PC-3 (cell line): ENCODE measurements at regions not wholly inside any gene's neighbourhood (a gene's known extent, or its start where the extent isn't known, plus 50 kb on each side); places are given as distances from the start of the nearest gene placed in this dataset.

ENCODE experiments used
- EZH2 ChIP-seq: fragments of 300-600 bp; sonication (generic); IDR thresholded peaks from one replicate; pipeline ENCODE4 v1.6.1; 2017; ENCODE audit warnings: antibody characterized with exemption, mild to moderate bottlenecking, low read length; ENCODE audit not compliant: unreplicated experiment
- EZH2phosphoT487 ChIP-seq: fragments of 300-600 bp; sonication (generic); IDR thresholded peaks from 2 replicates; pipeline ENCODE4 v1.6.1; 2018; ENCODE audit warnings: mild to moderate bottlenecking, antibody characterized with exemption, low read length, borderline replicate concordance
- TF ChIP-seq, protein P1 (sequence below): fragments of 300-600 bp; sonication (generic); conservative IDR thresholded peaks from 2 replicates; pipeline ENCODE4 v1.5.1; 2017; ENCODE audit warnings: antibody characterized with exemption, low read depth, mild to moderate bottlenecking, low read length

DNA sequence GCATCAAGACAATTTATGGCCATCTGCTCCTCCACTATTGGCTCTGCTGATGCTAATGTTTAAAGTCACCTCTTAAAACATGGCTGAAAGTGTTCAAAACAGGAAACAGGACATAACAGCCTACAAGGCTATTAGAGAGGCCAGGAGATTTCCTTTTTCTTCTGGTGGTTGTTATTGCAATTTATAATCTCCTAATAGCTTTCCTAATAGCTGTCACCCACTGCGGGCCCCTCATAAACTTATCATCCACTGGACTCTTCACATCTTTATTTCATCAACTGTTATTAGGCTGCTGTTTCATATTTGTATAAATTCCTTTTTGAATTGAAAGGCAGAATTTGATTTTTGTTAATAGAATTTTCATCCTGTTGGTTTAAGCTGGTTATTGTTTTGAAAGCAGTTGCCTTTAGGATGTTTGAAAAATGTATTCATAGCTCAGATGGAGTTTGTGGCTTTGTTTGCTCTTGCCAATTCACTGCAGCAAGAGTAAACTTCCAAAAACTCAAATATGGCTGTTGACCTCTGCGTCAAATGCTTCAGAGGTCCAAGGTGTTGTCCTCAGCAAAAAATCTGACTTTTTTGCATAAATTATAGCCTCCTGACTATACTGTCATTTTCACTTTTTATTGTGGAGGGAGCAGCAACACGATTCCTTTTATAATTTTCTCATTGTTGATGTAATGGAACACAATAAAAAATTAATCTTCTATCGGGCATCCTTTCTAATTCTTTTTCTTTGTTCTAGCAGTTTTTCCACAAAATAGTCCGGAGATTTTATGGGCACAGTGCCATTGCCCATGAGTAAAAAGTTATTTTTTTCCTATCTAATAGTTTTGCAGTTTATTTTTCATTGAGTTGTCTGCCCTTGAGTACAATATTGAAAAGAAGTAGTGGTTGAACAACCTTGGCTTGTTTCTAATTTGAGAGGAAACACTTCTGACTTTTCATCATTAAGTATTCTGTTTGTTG, 69.3 kb downstream of the MAT2B start:
- TF ChIP-seq, protein P1, sequence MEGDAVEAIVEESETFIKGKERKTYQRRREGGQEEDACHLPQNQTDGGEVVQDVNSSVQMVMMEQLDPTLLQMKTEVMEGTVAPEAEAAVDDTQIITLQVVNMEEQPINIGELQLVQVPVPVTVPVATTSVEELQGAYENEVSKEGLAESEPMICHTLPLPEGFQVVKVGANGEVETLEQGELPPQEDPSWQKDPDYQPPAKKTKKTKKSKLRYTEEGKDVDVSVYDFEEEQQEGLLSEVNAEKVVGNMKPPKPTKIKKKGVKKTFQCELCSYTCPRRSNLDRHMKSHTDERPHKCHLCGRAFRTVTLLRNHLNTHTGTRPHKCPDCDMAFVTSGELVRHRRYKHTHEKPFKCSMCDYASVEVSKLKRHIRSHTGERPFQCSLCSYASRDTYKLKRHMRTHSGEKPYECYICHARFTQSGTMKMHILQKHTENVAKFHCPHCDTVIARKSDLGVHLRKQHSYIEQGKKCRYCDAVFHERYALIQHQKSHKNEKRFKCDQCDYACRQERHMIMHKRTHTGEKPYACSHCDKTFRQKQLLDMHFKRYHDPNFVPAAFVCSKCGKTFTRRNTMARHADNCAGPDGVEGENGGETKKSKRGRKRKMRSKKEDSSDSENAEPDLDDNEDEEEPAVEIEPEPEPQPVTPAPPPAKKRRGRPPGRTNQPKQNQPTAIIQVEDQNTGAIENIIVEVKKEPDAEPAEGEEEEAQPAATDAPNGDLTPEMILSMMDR: no peak
- TF ChIP-seq EZH2: no peak
- no peak for TF ChIP-seq EZH2phosphoT487
